ENCODE measurements at regions not wholly inside any gene's neighbourhood (a gene's known extent, or its start where the extent isn't known, plus 50 kb on each side); places are given as distances from the start of the nearest gene placed in this dataset.

- TF ChIP-seq CHD7 (IDR thresholded peaks at IDR 0.05; ENCODE audit: insufficient replicate concordance, low read length), result no peak
- no peak for TF ChIP-seq TAF1 (IDR thresholded peaks at IDR 0.05; ENCODE audit: low read depth, low read length)
- no peak for TF ChIP-seq SP2 (IDR thresholded peaks at IDR 0.05; ENCODE audit: low read length)
- no peak for TF ChIP-seq GABPA (IDR thresholded peaks at IDR 0.05; ENCODE audit: borderline replicate concordance, insufficient read depth, low read length)
- TF ChIP-seq RXRA (IDR thresholded peaks at IDR 0.05; ENCODE audit: insufficient read depth, low read depth, low read length), result no peak
- no peak for TF ChIP-seq EGR1 (IDR thresholded peaks at IDR 0.05; ENCODE audit: borderline replicate concordance, low read depth, low read length)
- no peak for TF ChIP-seq TAF7 (optimal IDR thresholded peaks at IDR 0.05; ENCODE audit: borderline replicate concordance, low read depth, low read length)
- TF ChIP-seq TBP (IDR thresholded peaks at IDR 0.05; ENCODE audit: low read depth, low read length), result no peak
- no peak for TF ChIP-seq SP4 (IDR thresholded peaks at IDR 0.05; ENCODE audit: low read length)
- TF ChIP-seq CHD1 (IDR thresholded peaks at IDR 0.05; ENCODE audit: low read depth, low read length), result no peak
- no peak for TF ChIP-seq FOSL1 (IDR thresholded peaks at IDR 0.05; ENCODE audit: insufficient read depth, low read depth, low read length)
- no peak for TF ChIP-seq KDM5A (IDR thresholded peaks at IDR 0.05; ENCODE audit: low read length)
- TF ChIP-seq EZH2 (IDR thresholded peaks at IDR 0.05; ENCODE audit: low read depth, low read length, severe bottlenecking), result no peak
- TF ChIP-seq CEBPB (IDR thresholded peaks at IDR 0.05; ENCODE audit: low read depth, low read length), result no peak
Measured at GRCh38 chr1:108066808-108067207, 101.8 kb upstream of the VAV3 start (continued).
